GM23338 (cell line): ENCODE measurements at regions not wholly inside any gene's neighbourhood (a gene's known extent, or its start where the extent isn't known, plus 50 kb on each side); places are given as distances from the start of the nearest gene placed in this dataset.

Source experiments
- ATAC-seq: fragments of 200-7000 bp; cut with Tn5 transposase; 3 replicates; pipeline ENCODE4 v1.9.1; 2020
- DNase-seq: peaks from one replicate; pipeline ENCODE4 v3.0.0-alpha.2; 2015; ENCODE audit warnings: low spot score
- H2AFZ ChIP-seq: fragments of 200-600 bp; sonication (generic); 2 replicates; pipeline ENCODE4 v1.8.0; 2016; ENCODE audit warnings: antibody characterized with exemption, mild to moderate bottlenecking, moderate library complexity
- H3F3A ChIP-seq: fragments of 200-600 bp; sonication (generic); replicated peaks from 2 replicates; pipeline ENCODE4 v1.8.0; 2017; ENCODE audit warnings: antibody characterized with exemption, mixed run types, low read depth
- H3K27ac ChIP-seq: fragments of 200-600 bp; sonication (generic); 2 replicates; pipeline ENCODE4 v1.6.1; 2016; ENCODE audit warnings: low read depth
- H3K27me3 ChIP-seq: fragments of 200-600 bp; sonication (generic); 2 replicates; pipeline ENCODE4 v1.8.0; 2016; ENCODE audit warnings: mild to moderate bottlenecking, mixed run types, moderate library complexity; ENCODE audit not compliant: insufficient read depth
- H3K36me3 ChIP-seq: fragments of 200-600 bp; sonication (generic); 2 replicates; pipeline ENCODE4 v1.8.0; 2016; ENCODE audit warnings: mild to moderate bottlenecking; ENCODE audit not compliant: insufficient read depth
- H3K4me1 ChIP-seq: fragments of 200-600 bp; sonication (generic); 2 replicates; pipeline ENCODE4 v1.8.0; 2016; ENCODE audit warnings: mild to moderate bottlenecking, moderate library complexity; ENCODE audit not compliant: insufficient read depth
- H3K4me2 ChIP-seq: fragments of 200-600 bp; sonication (generic); 2 replicates; pipeline ENCODE4 v1.7.1; 2017; ENCODE audit warnings: mixed run types
- H3K4me3 ChIP-seq: fragments of 200-600 bp; sonication (generic); 2 replicates; pipeline ENCODE4 v1.6.1; 2016; ENCODE audit warnings: mixed run types
- H3K79me2 ChIP-seq: fragments of 200-600 bp; sonication (generic); replicated peaks from 2 replicates; pipeline ENCODE4 v1.8.0; 2017; ENCODE audit warnings: mild to moderate bottlenecking; ENCODE audit not compliant: insufficient read depth
- H3K9me2 ChIP-seq: fragments of 200-600 bp; sonication (generic); 2 replicates; pipeline ENCODE4 v1.8.0; 2017; ENCODE audit not compliant: insufficient read depth
- H4K20me1 ChIP-seq: fragments of 200-600 bp; sonication (generic); replicated peaks from 2 replicates; pipeline ENCODE4 v1.8.0; 2017; ENCODE audit warnings: mild to moderate bottlenecking; ENCODE audit not compliant: insufficient read depth
- H3K27ac Mint-ChIP-seq: 2 replicates; pipeline ENCODE4 v1.8.0; 2020; ENCODE audit warnings: inconsistent platforms, mild to moderate bottlenecking, moderate library complexity, mixed read lengths
- H3K27me3 Mint-ChIP-seq: 3 replicates; pipeline ENCODE4 v1.8.0; 2022; ENCODE audit warnings: low read depth, mild to moderate bottlenecking, moderate library complexity, mixed read lengths, inconsistent platforms; ENCODE audit not compliant: insufficient read depth, poor library complexity
- H3K36me3 Mint-ChIP-seq: 3 replicates; pipeline ENCODE4 v1.8.0; 2021; ENCODE audit warnings: low read depth, mild to moderate bottlenecking, inconsistent platforms, moderate library complexity, mixed read lengths
- H3K4me1 Mint-ChIP-seq: 3 replicates; pipeline ENCODE4 v1.8.0; 2020; ENCODE audit warnings: mild to moderate bottlenecking, inconsistent platforms, mixed read lengths
- H3K4me3 Mint-ChIP-seq: 3 replicates; pipeline ENCODE4 v1.8.0; 2021; ENCODE audit warnings: moderate library complexity, mild to moderate bottlenecking, inconsistent platforms, mixed read lengths
- H3K9me3 Mint-ChIP-seq: 3 replicates; pipeline ENCODE4 v1.8.0; 2020; ENCODE audit warnings: moderate library complexity, mild to moderate bottlenecking, inconsistent platforms, mixed read lengths
- EZH2phosphoT487 ChIP-seq: fragments of 200-600 bp; sonication (generic); IDR thresholded peaks from one replicate; pipeline ENCODE4 v1.8.1; 2018; ENCODE audit warnings: antibody characterized with exemption; ENCODE audit not compliant: unreplicated experiment
- JUNB ChIP-seq: IDR thresholded peaks from one replicate; pipeline ENCODE4 v1.6.1; 2016; ENCODE audit warnings: antibody characterized with exemption; ENCODE audit not compliant: unreplicated experiment
- NANOG ChIP-seq: IDR thresholded peaks from 2 replicates; pipeline ENCODE4 v1.6.1; 2016; ENCODE audit warnings: antibody characterized with exemption, borderline replicate concordance
- REST ChIP-seq: IDR thresholded peaks from one replicate; pipeline ENCODE4 v1.6.1; 2018; ENCODE audit warnings: antibody characterized with exemption; ENCODE audit not compliant: unreplicated experiment
- STAT1 ChIP-seq: IDR thresholded peaks from one replicate; pipeline ENCODE4 v1.6.1; 2016; ENCODE audit warnings: antibody characterized with exemption; ENCODE audit not compliant: unreplicated experiment
- ZNF114 ChIP-seq: fragments of 250-450 bp; sonication (Bioruptor Pico); IDR thresholded peaks from 2 replicates; pipeline ENCODE4 v1.5.0; 2020; ENCODE audit warnings: mild to moderate bottlenecking, moderate library complexity
- ZNF462 ChIP-seq: fragments of 250-450 bp; sonication (Bioruptor Pico); IDR thresholded peaks from 2 replicates; pipeline ENCODE4 v1.5.0; 2020; ENCODE audit warnings: mild to moderate bottlenecking, moderate library complexity

GRCh38 chr9:106531491-106531890 is 331.5 kb upstream of the ZNF462 start:
- H3K4me1 Mint-ChIP-seq: peaks cover 6% of the 10 kb centered on the region; the same call in 2 of the 3 replicates
- Histone ChIP-seq H3K27ac (no peak overlapping the region), H2AFZ (no peak overlapping the region), H4K20me1 (no peaks in the 10 kb centered on the region), H3K4me3 (no peak overlapping the region), H3K4me1 (peaks cover 10% of the 10 kb centered on the region; the same call in 1 of the 2 replicates), H3K4me2 (no peak overlapping the region), H3K27me3 (no peaks in the 10 kb centered on the region), H3K36me3 (no peaks in the 10 kb centered on the region), H3F3A (no peaks in the 10 kb centered on the region), H3K79me2 (no peaks in the 10 kb centered on the region), H3K9me2 (0 out of 2 replicates have a peak, but pooled peaks cover 3% of the 10 kb centered on the region)
- H3K27me3 Mint-ChIP-seq: peaks cover 5% of the 10 kb centered on the region
- H3K36me3 Mint-ChIP-seq: no peaks in the 10 kb centered on the region
- ATAC-seq: no peak
- H3K9me3 Mint-ChIP-seq: no peaks in the 10 kb centered on the region
- no peak overlapping the region for H3K27ac Mint-ChIP-seq
- no peak for DNase-seq
- no peak overlapping the region for H3K4me3 Mint-ChIP-seq
- no peak for TF ChIP-seq ZNF462 (CRISPR knock-in tag)
- no peak for TF ChIP-seq ZNF114 (CRISPR knock-in tag)
- TF ChIP-seq JUNB: no peak
- no peak for TF ChIP-seq STAT1
- no peak for TF ChIP-seq EZH2phosphoT487
- no peak for TF ChIP-seq NANOG
- TF ChIP-seq REST: no peak
